ENCODE measurements at regions not wholly inside any gene's neighbourhood (a gene's known extent, or its start where the extent isn't known, plus 50 kb on each side); places are given as distances from the start of the nearest gene placed in this dataset.
A peak's percentile ranks its signal among the peaks of the same experiment; 100 is the strongest.

DNA sequence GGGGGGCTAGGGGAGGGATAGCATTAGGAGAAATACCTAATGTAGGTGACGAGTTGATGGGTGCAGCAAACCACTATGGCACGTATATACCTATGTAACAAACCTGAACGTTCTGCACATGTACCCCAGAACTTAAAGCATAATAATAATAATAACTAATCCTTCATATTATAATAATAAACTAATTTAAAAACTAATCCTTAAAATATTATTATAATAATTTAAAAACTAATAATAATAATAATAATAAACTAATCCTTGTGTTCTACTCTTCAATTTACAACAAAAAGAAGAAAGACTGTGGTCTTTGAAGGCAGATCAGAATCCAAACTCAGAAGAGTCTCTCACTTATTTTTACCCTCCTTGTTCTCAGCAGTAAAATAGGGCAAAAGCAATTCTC lies 774.9 kb downstream of the CDH8 start:
- Mint-ChIP-seq H3K36me3 (ENCODE audit: unreplicated experiment) (no peaks in the 10 kb centered on the region), H3K27ac (ENCODE audit: unreplicated experiment) (no peak overlapping the region), H3K4me1 (ENCODE audit: low read depth, unreplicated experiment) (no peaks in the 10 kb centered on the region), H3K9me3 (ENCODE audit: unreplicated experiment) (peaks cover 1% of the 10 kb centered on the region), H3K4me3 (ENCODE audit: unreplicated experiment) (no peak overlapping the region), H3K27me3 (ENCODE audit: unreplicated experiment) (peaks cover 1% of the 10 kb centered on the region)
- no peak for TF ChIP-seq CTCF (IDR thresholded peaks at IDR 0.05; ENCODE audit: partially characterized antibody, unreplicated experiment)
- no peak for DNase-seq

GRCh38 chr16:61246592-61246991 lies 789.6 kb downstream of the CDH8 start:
- no peak for TF ChIP-seq CTCF (IDR thresholded peaks at IDR 0.05; ENCODE audit: partially characterized antibody, unreplicated experiment)
- H3K36me3 Mint-ChIP-seq (ENCODE audit: unreplicated experiment) = no peaks in the 10 kb centered on the region
- peaks cover 4% of the 10 kb centered on the region for H3K27me3 Mint-ChIP-seq (ENCODE audit: unreplicated experiment)
- H3K4me1 Mint-ChIP-seq (ENCODE audit: low read depth, unreplicated experiment) = no peaks in the 10 kb centered on the region
- H3K9me3 Mint-ChIP-seq (ENCODE audit: unreplicated experiment) = peaks cover 2% of the 10 kb centered on the region
- no peak for DNase-seq
- no peak overlapping the region for H3K4me3 Mint-ChIP-seq (ENCODE audit: unreplicated experiment)
- H3K27ac Mint-ChIP-seq (ENCODE audit: unreplicated experiment) = no peak overlapping the region

GRCh38 chr16:61243954-61244353 lies 792.3 kb downstream of the CDH8 start:
- Mint-ChIP-seq H3K27ac (ENCODE audit: unreplicated experiment) (no peak overlapping the region), H3K27me3 (ENCODE audit: unreplicated experiment) (no peaks in the 10 kb centered on the region), H3K9me3 (ENCODE audit: unreplicated experiment) (peaks cover 2% of the 10 kb centered on the region), H3K4me3 (ENCODE audit: unreplicated experiment) (no peak overlapping the region), H3K4me1 (ENCODE audit: low read depth, unreplicated experiment) (no peaks in the 10 kb centered on the region), H3K36me3 (ENCODE audit: unreplicated experiment) (no peaks in the 10 kb centered on the region)
- no peak for TF ChIP-seq CTCF (IDR thresholded peaks at IDR 0.05; ENCODE audit: partially characterized antibody, unreplicated experiment)
- DNase-seq = no peak

DNA sequence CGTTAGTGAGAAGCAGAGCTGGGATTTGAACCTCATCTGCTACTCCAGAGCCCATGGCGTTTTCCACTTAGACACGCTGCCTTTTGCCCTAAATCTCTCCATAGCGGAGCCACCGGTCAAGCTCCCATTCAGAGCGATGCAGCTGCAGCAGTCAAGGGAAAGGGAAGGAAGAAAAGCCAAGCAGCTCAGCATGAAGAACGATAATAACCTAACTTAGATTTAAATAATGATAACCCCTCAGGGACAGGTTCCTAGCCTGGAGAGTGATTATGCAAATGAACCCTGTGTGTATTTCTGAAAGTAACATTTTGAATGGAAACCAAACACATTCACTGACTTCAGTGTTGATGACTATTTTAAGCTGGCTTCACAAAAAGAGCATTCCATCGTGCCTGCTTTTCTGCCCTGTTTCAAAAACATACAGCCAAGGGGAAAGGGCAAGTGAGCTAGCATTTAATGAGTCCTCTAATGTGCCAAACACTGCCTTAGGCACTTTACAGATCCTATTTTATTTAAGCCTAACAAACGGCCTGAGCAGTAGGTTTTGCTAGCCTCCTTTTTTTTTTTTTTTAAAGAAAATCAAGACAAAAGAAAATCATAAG lies 798.3 kb downstream of the CDH8 start:
- Mint-ChIP-seq H3K4me1 (ENCODE audit: low read depth, unreplicated experiment) (no peaks in the 10 kb centered on the region), H3K27me3 (ENCODE audit: unreplicated experiment) (no peaks in the 10 kb centered on the region), H3K4me3 (ENCODE audit: unreplicated experiment) (no peak overlapping the region), H3K9me3 (ENCODE audit: unreplicated experiment) (no peaks in the 10 kb centered on the region), H3K36me3 (ENCODE audit: unreplicated experiment) (no peaks in the 10 kb centered on the region), H3K27ac (ENCODE audit: unreplicated experiment) (no peak overlapping the region)
- no peak for TF ChIP-seq CTCF (IDR thresholded peaks at IDR 0.05; ENCODE audit: partially characterized antibody, unreplicated experiment)
- peak; percentile 17 for DNase-seq

- H3K36me3 Mint-ChIP-seq (ENCODE audit: unreplicated experiment) = no peaks in the 10 kb centered on the region
- H3K4me1 Mint-ChIP-seq (ENCODE audit: low read depth, unreplicated experiment) = no peaks in the 10 kb centered on the region
- H3K9me3 Mint-ChIP-seq (ENCODE audit: unreplicated experiment) = no peaks in the 10 kb centered on the region
- no peaks in the 10 kb centered on the region for H3K27me3 Mint-ChIP-seq (ENCODE audit: unreplicated experiment)
- H3K4me3 Mint-ChIP-seq (ENCODE audit: unreplicated experiment) = no peak overlapping the region
- TF ChIP-seq CTCF (IDR thresholded peaks at IDR 0.05; ENCODE audit: partially characterized antibody, unreplicated experiment) = no peak
- H3K27ac Mint-ChIP-seq (ENCODE audit: unreplicated experiment) = no peak overlapping the region
- DNase-seq = no peak
These were observed 802.5 kb downstream of the CDH8 start for GRCh38 chr16:61233713-61234112.

Data from glutamatergic neuron (in vitro differentiated cells).